KOPT-K1 (cell line): ENCODE measurements at regions not wholly inside any gene's neighbourhood (a gene's known extent, or its start where the extent isn't known, plus 50 kb on each side); places are given as distances from the start of the nearest gene placed in this dataset.
A peak's percentile ranks its signal among the peaks of the same experiment; 100 is the strongest.
"Not testable (repeated sequence)": the region's sequence is repeated elsewhere in the genome, so short reads cannot be mapped to it uniquely, and the experiment has no call there.

ENCODE experiments used
- H3K27ac ChIP-seq: fragments of 200-600 bp; sonication (generic); 2 replicates; pipeline ENCODE4 v1.5.1; 2016; ENCODE audit warnings: antibody characterized with exemption, mild to moderate bottlenecking, low read depth, low read length; ENCODE audit not compliant: poor library complexity, severe bottlenecking
- H3K36me3 ChIP-seq: fragments of 200-600 bp; sonication (generic); 2 replicates; pipeline ENCODE4 v1.5.1; 2017; ENCODE audit warnings: antibody characterized with exemption, mild to moderate bottlenecking, low read length, moderate library complexity; ENCODE audit not compliant: insufficient read depth
- H3K9me3 ChIP-seq: fragments of 200-600 bp; sonication (generic); 2 replicates; pipeline ENCODE4 v1.5.1; 2017; ENCODE audit warnings: antibody characterized with exemption, low read length, mild to moderate bottlenecking; ENCODE audit not compliant: insufficient read depth, poor library complexity, severe bottlenecking

DNA sequence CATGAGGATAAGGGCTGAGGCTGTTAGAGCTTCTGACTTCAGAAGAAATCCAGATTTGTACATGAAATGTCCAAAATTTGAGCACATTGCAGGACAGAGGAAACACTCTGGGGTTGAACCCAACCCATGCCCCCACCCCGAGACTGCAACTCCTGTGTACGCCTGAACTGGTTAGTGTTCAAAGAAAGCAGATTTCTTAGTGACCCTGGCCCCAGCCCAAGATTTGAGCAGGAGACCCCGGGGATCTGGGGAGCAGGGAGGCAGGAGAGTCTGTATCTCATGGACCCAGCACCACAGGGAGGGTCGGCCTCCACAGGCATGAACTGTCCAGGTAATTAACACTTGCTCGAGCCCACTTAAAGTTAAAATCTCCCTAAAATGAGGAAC lies 69.3 kb upstream of the WNT7B start:
- Histone ChIP-seq H3K27ac (no peak overlapping the region), H3K36me3 (no peaks in the 10 kb centered on the region), H3K9me3 (no peaks in the 10 kb centered on the region)

DNA sequence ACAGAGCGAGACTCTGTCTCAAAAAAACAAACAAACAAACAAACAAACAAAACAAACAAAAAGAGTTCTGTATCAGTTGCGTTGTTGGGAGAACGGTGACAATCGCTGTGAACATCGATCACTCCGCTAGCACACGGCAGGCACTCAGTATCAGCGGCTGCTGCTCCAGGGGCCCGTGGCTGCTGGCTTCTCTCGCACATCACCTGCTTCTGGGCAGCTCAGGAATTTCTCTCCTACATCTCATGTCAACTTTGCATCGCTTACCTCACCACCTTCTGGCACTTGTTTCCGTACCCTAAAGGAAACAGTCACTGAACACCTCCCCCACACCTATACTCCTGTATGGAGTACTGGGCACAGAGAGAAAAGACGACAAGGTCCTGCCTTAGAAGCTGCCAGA lies 70.3 kb upstream of the WNT7B start:
- H3K36me3 ChIP-seq = no peaks in the 10 kb centered on the region
- no peaks in the 10 kb centered on the region for H3K9me3 ChIP-seq
- no peak overlapping the region for H3K27ac ChIP-seq

DNA sequence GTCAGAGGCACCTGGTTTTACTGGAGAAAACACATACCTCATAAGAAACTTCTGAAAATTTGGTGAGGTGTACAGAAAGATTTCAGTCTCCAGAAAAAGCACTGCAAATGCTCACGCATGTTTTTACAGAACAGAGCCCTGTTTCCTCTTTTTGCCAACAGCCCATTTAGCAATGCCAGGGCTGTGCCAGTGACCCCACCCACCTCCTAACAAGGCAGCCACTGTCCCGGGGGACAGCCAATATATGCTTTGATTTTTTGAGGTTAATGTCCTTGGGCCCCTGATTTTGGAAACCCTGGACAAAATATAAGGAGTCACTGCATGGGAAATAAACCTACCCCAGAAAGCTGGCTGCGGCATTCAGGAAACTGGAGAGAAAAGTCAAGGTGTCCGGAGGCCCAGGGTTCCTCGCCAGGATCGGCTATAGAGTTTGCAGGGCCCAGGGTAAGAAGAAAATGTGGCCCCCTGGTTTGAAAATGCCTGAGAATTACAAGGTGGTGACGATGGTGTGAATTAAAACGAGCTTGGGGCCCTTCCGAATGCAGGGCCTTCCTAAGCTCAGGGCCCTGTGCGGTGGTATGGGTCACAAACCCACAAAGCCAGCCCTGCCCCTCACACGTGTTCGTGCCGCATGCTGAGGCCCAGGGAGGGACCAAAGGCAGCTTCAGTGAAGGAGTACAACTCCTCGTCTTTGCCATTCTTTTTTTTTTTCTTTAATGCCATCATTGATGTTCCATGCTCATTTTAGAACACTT lies 71.1 kb upstream of the WNT7B start:
- Histone ChIP-seq H3K36me3 (no peaks in the 10 kb centered on the region), H3K9me3 (no peaks in the 10 kb centered on the region), H3K27ac (no peak overlapping the region)

DNA sequence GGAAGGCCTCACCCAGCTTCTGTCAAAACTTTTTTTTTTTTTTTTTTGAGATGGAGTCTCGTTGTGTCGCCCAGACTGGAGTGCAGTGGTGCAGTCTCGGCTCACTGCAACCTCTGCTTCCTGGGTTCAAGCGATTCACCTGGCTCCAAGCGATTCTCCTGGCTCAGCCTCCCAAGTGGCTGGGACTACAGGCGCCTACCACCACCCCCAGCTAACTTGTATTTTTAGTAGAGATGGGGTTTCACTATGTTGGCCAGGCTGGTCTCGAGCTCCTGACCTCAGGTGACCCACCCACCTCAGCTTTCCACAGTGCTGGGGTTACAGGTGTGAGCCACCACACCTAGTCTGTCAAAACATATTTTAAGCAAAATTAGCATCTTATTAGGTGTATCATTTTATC lies 71.7 kb upstream of the WNT7B start:
- not testable (repeated sequence) for H3K9me3 ChIP-seq, H3K36me3 ChIP-seq, H3K27ac ChIP-seq

DNA sequence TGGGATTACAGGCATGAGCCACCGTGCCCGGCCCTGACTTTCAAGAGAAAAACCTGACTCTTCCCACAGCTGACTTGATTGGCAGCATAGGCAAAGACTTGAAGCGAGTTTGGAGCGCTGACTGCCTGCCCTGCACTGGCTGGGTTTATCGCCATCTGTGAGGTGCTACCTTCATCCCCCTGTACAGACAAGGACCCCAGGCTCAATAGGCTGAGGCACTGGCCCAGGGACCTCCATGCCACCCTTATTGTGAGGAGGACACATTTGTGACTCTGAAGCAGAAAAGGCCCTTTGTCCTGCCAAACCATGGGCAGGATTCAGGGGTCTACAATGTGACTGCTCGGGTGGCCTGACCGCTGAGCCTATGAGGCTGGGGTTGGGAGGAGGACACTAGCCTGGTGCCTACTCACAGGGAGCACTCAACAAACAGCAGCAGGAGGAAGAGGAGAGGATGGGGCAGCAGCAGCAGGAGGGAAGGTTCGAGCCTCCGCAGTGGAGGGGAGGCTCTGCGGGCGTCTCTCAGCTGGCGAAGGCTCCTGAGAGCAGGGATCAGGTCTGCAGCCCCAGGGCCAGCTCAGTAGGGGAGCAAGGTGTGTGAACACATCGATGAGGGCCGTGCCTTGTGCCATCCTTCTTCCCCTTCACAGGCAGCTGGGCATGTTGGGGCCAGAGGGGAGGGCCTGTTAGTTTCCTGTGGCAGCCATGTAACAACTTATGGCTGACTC lies 72.9 kb upstream of the WNT7B start:
- no peaks in the 10 kb centered on the region for H3K36me3 ChIP-seq
- H3K27ac ChIP-seq = no peak overlapping the region

DNA sequence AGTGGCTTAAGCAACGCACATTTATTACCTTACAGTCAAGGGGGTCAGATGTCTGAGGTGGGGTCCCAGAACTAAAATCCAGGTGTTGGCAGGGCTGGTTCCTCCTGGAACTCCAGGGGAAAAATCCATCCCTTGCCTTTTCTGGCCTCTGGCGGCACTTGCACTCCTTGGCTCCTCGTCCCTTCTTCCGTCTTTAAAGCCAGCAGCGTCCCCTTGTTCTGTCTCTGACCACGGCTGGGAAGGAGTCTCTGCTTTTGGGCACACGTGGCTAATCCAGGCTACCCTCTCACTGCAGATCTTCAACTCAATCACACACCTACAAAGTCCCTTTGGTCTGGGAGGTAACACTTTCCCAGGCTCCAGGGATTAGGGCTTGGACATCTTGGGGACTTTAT lies 73.5 kb upstream of the WNT7B start:
- no peak overlapping the region for H3K27ac ChIP-seq
- no peaks in the 10 kb centered on the region for H3K36me3 ChIP-seq
- H3K9me3 ChIP-seq = no peaks in the 10 kb centered on the region

More for the DNA sequence above, 72.9 kb upstream of the WNT7B start:
- H3K9me3 ChIP-seq = no peaks in the 10 kb centered on the region

DNA sequence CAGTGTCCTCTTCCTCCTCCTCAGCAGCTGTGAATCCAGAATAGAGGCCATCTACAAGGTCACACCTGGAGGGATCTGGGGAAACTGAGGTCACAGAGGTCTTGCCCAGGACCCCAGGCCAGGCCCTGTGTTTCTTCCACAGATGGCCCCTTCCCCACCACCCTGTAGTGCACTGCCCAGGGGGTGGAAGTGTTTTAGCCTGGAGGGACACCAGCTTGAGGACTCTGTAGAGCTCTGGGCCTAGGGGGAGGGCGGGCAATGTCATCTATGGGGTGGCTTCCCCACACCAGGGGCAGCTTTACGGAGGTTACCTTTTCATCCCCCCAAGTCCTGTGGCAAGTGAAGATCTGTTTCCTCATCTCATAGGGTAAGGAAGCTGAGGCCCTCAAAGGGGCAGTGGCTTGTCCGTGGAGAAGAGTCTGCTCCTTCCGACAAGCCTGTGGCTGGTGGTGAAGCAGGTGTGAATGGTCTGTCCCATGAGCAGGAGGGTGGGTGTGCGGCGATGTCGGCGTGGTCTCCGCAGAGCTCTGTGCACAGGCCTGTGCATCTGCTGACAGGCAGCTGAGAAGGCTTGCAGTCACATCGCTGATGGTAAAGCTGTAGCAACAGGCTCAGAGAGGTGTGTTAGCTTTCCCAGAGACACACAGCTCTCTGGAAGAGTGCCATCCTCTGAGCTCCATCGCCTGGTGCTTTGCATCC lies 74.1 kb upstream of the WNT7B start:
- Histone ChIP-seq H3K36me3 (no peaks in the 10 kb centered on the region), H3K27ac (no peak overlapping the region), H3K9me3 (no peaks in the 10 kb centered on the region)

DNA sequence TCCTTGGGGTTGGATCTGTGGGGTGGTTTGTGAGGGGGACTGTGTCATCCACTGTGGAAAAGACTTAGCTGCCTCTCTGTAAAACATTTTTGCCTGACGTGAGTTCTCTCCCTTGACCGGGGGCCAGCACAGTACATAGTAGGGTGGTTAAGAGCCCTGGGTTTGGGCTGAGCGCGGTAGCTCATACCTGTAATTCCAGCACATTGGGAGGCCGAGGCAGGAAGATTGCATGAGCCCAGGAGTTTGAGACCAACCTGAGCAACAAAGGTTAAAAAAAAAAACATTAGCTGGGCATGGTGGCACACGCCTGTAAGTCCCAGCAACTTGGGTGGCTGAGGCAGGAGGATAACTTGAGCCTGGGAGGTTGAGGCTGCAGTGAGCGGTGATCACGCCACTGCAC lies 74.7 kb upstream of the WNT7B start:
- no peaks in the 10 kb centered on the region for H3K36me3 ChIP-seq
- no peak overlapping the region for H3K27ac ChIP-seq
- no peaks in the 10 kb centered on the region for H3K9me3 ChIP-seq

DNA sequence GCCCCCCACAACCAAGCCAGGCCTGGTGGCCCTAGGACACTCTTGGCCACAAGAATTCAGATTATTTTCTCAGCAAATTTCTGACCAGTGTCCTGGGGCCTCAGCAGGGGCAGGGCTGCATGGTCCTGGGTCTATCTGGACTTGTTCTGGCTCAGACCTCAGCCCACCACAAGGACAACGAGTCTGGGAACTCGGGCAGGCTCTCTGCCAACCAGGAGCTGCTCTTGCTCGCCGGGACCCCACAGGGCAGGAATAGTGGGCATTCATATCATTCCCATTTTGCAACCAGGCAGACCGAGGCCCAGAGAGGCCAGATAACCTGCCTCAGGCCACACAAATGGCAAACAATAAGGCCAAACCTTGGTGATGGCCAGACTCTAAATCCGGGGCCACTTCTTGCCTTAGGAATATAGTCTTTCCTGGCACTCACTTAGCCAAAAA lies 75.4 kb upstream of the WNT7B start:
- Histone ChIP-seq H3K9me3 (no peaks in the 10 kb centered on the region), H3K27ac (no peak overlapping the region), H3K36me3 (no peaks in the 10 kb centered on the region)

DNA sequence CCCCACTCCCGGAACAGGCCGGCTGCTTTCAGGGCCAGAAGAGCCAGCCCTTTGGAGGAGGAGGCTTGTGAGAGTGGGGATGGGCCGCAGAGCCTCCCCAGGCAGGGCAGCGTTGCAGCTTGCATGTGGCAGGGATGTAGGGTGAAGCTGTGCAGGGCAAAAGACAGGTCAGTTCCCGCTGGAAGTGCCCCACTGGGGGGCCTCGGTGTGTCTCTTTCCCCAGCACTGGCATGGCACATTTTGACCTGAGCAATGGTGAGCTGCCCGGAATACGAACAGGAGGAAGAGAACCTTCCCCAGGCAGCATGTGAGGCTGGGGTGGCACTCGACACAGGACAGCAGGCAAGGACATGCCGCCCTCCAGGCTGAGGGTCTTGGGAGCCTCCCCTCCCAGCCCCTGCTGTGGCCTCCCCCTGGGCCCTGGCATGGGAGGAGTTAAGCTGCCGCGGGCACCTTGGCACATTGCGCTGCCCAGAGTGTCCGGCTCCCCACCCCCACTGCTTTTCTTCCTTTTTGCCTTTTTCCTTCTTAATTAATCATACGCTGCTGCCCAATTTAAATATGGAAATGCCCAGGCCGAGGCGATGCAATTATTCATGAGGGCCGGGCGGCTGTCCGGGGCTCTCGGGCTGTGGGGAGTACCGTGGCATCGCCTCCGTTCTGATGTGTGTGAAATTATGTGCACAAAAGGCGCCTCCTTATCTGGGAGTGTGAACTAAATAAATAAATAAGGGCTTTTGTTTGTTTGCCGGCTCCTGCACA lies 76.0 kb upstream of the WNT7B start:
- no peaks in the 10 kb centered on the region for H3K36me3 ChIP-seq
- peak overlapping the region; percentile 87 for H3K27ac ChIP-seq
- no peaks in the 10 kb centered on the region for H3K9me3 ChIP-seq

DNA sequence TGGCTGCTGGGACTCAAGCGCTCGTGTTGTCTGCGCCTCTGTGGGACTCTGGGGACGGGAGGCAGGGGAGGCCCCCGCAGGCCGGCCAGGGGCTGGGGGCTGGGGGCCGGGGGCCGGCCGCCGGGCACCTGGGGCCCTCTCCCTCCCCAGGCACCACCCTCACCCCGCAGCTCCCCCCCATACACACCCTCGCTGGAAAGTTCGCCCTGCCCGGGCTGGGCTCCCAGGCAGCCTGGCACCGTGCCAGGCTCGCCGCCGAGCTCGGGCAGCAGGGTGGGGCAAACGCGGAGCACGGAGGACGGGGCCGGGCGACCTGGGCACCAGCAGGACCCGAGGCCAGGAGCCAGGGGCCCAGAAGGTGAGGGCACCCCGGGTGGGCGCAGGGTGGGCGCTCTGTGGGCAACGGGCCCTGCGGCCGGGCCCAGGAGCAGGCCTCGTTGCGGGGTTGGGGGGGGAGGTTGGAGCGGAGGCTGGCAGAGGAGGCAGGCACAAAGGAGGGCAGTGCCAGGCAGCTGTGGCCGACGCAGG lies 76.7 kb upstream of the WNT7B start:
- Histone ChIP-seq H3K9me3 (no peaks in the 10 kb centered on the region), H3K27ac (peak overlapping the region; percentile 87), H3K36me3 (no peaks in the 10 kb centered on the region)

DNA sequence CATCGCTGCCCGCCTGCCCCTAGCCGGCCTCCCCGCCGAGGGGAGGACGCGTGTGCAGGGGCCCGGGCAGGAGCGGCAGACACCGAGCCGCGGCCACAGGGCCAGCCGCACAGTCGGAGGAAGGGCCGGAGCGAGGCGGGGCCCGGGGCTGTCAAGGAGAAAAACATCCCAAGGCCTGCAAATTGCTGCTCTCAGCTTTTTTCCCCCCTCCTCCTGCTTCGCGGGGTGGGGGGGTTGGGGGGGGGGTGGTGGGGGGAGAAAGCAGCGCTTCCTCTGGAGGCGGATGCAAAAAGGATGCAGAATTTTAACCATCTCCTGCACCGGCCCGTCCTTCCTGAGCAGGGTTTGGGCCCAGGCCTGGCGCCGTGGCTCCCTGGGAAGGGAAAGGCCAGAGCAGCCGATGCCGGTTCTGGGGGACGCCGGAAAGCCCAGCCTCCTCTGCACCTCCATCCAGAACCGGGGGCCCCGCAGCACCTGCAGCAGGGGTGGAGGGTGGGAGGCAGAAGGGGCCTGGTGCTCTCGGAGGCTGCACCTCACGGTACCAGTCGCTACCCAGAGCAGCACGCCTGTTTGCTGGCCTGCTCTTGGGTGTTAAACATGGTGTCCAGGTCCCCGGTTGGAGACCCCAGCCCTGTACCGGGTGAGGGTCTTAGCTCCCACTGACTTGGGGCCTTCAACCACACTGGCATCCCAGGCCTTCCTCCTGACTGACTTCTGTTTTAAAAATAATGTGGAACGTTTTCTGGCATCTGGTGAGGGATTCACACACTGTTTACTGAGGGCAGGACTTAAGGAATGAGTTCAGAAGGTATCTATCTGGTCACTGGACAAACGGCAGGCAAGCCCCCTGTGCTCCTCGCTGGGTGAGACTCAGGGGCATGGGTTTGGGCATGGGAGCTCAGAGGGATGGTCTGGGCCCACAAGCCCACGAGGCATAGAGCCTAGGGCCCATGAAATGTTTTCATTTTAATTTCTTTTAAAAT lies 77.4 kb upstream of the WNT7B start:
- Histone ChIP-seq H3K36me3 (no peaks in the 10 kb centered on the region), H3K27ac (peak overlapping the region; percentile 87), H3K9me3 (no peaks in the 10 kb centered on the region)

DNA sequence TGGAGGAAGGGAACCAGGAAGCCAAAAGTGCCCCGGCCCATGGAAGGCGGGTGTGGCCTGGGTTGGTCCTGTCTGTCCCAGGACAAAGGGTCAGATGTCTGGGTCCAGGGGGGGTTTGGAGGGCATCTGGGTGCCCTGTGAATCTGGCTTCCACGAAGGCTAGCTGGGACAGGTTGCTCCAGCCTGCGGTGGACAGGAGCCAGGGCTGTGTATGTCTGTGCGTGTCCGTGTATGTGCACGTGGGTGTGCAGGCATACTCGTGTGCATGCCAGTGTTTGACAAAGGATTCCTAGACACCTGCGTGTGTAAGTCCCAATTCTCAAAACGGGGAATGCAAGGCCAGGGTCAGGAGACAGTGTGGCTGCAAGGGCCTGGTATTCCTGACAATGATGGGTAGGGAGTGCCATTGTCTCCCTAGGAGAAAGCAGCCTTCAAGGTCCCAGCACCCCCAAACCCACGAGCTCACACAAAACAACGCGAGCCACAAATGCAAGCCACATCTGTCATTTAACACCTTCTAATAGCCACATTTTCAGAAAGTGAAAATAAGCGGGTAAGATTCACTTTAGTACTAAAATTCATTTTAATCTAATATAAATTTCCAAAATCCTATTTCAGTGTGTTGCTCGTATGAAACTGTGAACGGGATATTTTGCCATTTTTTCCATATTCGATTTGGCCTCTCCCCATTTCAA lies 78.4 kb upstream of the WNT7B start:
- peak overlapping the region; percentile 87 for H3K27ac ChIP-seq
- H3K36me3 ChIP-seq = no peaks in the 10 kb centered on the region
- no peaks in the 10 kb centered on the region for H3K9me3 ChIP-seq
